ENCODE measurements at regions not wholly inside any gene's neighbourhood (a gene's known extent, or its start where the extent isn't known, plus 50 kb on each side); places are given as distances from the start of the nearest gene placed in this dataset.

- H3K27ac Mint-ChIP-seq (ENCODE audit: unreplicated experiment): no peak overlapping the region
- Histone ChIP-seq H3K27me3 (replicated peaks; ENCODE audit: control insufficient read depth, insufficient read depth, low read length) (no peaks in the 10 kb centered on the region), H3K9me3 (no peaks in the 10 kb centered on the region), H3K36me3 (ENCODE audit: control insufficient read depth, insufficient read depth, low read length) (no peaks in the 10 kb centered on the region), H3K4me1 (no peaks in the 10 kb centered on the region), H3K4me3 (ENCODE audit: low read depth, low read length) (no peak overlapping the region)
- CTCF ChIA-PET: no interaction called here
- no peaks in the 10 kb centered on the region for H3K4me1 Mint-ChIP-seq (ENCODE audit: low read depth, unreplicated experiment)
- POLR2A ChIA-PET: no interaction called here
- intact Hi-C loops (cut with micrococcal nuclease; ENCODE audit: unreplicated experiment): no loop called here
- no peaks in the 10 kb centered on the region for H3K36me3 Mint-ChIP-seq (ENCODE audit: insufficient read depth, unreplicated experiment)
- H3K4me3 Mint-ChIP-seq (ENCODE audit: unreplicated experiment): no peak overlapping the region
- no TSS peak for BruUV-seq (replicated peaks)
- H3K9me3 Mint-ChIP-seq (ENCODE audit: unreplicated experiment): no peaks in the 10 kb centered on the region
- TF ChIP-seq, protein P1, sequence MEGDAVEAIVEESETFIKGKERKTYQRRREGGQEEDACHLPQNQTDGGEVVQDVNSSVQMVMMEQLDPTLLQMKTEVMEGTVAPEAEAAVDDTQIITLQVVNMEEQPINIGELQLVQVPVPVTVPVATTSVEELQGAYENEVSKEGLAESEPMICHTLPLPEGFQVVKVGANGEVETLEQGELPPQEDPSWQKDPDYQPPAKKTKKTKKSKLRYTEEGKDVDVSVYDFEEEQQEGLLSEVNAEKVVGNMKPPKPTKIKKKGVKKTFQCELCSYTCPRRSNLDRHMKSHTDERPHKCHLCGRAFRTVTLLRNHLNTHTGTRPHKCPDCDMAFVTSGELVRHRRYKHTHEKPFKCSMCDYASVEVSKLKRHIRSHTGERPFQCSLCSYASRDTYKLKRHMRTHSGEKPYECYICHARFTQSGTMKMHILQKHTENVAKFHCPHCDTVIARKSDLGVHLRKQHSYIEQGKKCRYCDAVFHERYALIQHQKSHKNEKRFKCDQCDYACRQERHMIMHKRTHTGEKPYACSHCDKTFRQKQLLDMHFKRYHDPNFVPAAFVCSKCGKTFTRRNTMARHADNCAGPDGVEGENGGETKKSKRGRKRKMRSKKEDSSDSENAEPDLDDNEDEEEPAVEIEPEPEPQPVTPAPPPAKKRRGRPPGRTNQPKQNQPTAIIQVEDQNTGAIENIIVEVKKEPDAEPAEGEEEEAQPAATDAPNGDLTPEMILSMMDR (IDR thresholded peaks at IDR 0.05; ENCODE audit: insufficient read depth in 1 of 2, low read depth in 1 of 2, low read length in 1 of 2, severe bottlenecking in 1 of 2, unreplicated experiment in 1 of 2): no peak
- no peaks in the 10 kb centered on the region for H3K27me3 Mint-ChIP-seq (ENCODE audit: insufficient read depth, unreplicated experiment)
- no peak for DNase-seq
Measured at GRCh38 chr11:98600103-98600502, 420.6 kb upstream of the CNTN5 start.

GRCh38 chr11:98600786-98601773 lies 419.7 kb upstream of the CNTN5 start:
- H3K9me3 Mint-ChIP-seq (ENCODE audit: unreplicated experiment): no peaks in the 10 kb centered on the region
- H3K9me3 ChIP-seq: no peaks in the 10 kb centered on the region
- no peak overlapping the region for H3K27ac Mint-ChIP-seq (ENCODE audit: unreplicated experiment)
- intact Hi-C loops (cut with micrococcal nuclease; ENCODE audit: unreplicated experiment): no loop called here
- no peak for DNase-seq
- H3K27me3 Mint-ChIP-seq (ENCODE audit: insufficient read depth, unreplicated experiment): no peaks in the 10 kb centered on the region
- CTCF ChIA-PET: no interaction called here
- no peak overlapping the region for H3K4me3 ChIP-seq (ENCODE audit: low read depth, low read length)
- H3K4me3 Mint-ChIP-seq (ENCODE audit: unreplicated experiment): no peak overlapping the region
- TF ChIP-seq, protein P1 (IDR thresholded peaks at IDR 0.05; ENCODE audit: insufficient read depth in 1 of 2, low read depth in 1 of 2, low read length in 1 of 2, severe bottlenecking in 1 of 2, unreplicated experiment in 1 of 2): no peak
- POLR2A ChIA-PET: no interaction called here
- H3K4me1 Mint-ChIP-seq (ENCODE audit: low read depth, unreplicated experiment): no peaks in the 10 kb centered on the region
- H3K36me3 Mint-ChIP-seq (ENCODE audit: insufficient read depth, unreplicated experiment): no peaks in the 10 kb centered on the region
- H3K27me3 ChIP-seq (replicated peaks; ENCODE audit: control insufficient read depth, insufficient read depth, low read length): no peaks in the 10 kb centered on the region
- H3K36me3 ChIP-seq (ENCODE audit: control insufficient read depth, insufficient read depth, low read length): no peaks in the 10 kb centered on the region
- no TSS peak for BruUV-seq (replicated peaks)
- H3K4me1 ChIP-seq: no peaks in the 10 kb centered on the region

DNA sequence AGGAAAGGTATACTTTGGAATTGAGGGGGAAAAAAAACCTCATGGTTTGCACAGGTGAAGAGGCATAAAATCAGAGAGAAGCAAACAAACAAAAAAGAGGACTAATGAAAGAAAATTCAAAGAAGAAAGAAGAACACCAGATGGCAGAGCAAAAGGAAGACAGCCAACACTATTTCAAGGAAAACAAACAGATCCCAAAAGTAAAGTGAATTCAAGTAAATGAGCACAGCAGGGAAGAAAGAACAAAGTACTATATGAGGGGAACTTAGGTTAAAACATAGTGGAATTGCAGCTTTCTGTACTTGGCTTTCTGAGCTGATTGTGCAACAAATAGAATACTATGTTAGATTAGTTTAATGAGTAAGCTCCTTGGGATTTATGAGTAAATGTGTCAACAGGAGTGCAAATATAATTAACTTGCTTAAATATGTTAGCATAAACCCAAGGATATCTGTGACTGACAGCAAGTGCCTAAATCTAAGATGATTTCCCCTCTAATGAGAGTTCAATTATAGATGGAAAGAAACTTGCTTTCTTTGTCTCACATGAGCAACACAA lies 404.6 kb upstream of the CNTN5 start:
- Histone ChIP-seq H3K27me3 (replicated peaks; ENCODE audit: control insufficient read depth, insufficient read depth, low read length) (no peaks in the 10 kb centered on the region), H3K9me3 (peaks cover 11% of the 10 kb centered on the region; the same call in 1 of the 2 replicates), H3K4me3 (ENCODE audit: low read depth, low read length) (no peak overlapping the region), H3K36me3 (ENCODE audit: control insufficient read depth, insufficient read depth, low read length) (no peaks in the 10 kb centered on the region), H3K4me1 (no peaks in the 10 kb centered on the region; the same call in 1 of the 2 replicates)
- Mint-ChIP-seq H3K27ac (ENCODE audit: unreplicated experiment) (no peak overlapping the region), H3K9me3 (ENCODE audit: unreplicated experiment) (peaks cover 40% of the 10 kb centered on the region), H3K27me3 (ENCODE audit: insufficient read depth, unreplicated experiment) (no peaks in the 10 kb centered on the region), H3K4me3 (ENCODE audit: unreplicated experiment) (no peak overlapping the region), H3K4me1 (ENCODE audit: low read depth, unreplicated experiment) (peaks cover 9% of the 10 kb centered on the region), H3K36me3 (ENCODE audit: insufficient read depth, unreplicated experiment) (no peaks in the 10 kb centered on the region)
- POLR2A ChIA-PET: no interaction called here
- CTCF ChIA-PET: no interaction called here
- peak in 1 of 2 experiments; percentile 9 for DNase-seq
- no TSS peak for BruUV-seq (replicated peaks)
- intact Hi-C loops (cut with micrococcal nuclease; ENCODE audit: unreplicated experiment): no loop called here
- TF ChIP-seq, protein P1 (IDR thresholded peaks at IDR 0.05; ENCODE audit: insufficient read depth in 1 of 2, low read depth in 1 of 2, low read length in 1 of 2, severe bottlenecking in 1 of 2, unreplicated experiment in 1 of 2): no peak
